HCT116 (cell line): ENCODE measurements at regions not wholly inside any gene's neighbourhood (a gene's known extent, or its start where the extent isn't known, plus 50 kb on each side); places are given as distances from the start of the nearest gene placed in this dataset.

ENCODE experiments used
- ATAC-seq: fragments of 200-7000 bp; cut with Tn5 transposase; 2 replicates; pipeline ENCODE4 v1.9.1; 2020; ENCODE audit warnings: mild to moderate bottlenecking, moderate library complexity
- BruUV-seq: library from RNA; stranded (reverse); fragments of 400-500 nt; replicated peaks from 2 replicates; lab custom pipeline; 2021; lab: Mats Ljungman, UMichigan
- CTCF ChIA-PET: fragments of 300-600 bp; sonication (Branson Sonifier 250); formaldehyde crosslinking; loops from one replicate; lab custom pipeline; 2021; ENCODE audit warnings: antibody characterized with exemption; lab: Charles Lee
- POLR2A ChIA-PET: fragments of 300-600, 350-600 bp; sonication (Branson Sonifier 250); formaldehyde crosslinking; loops from one replicate; lab custom pipeline; 2021; ENCODE audit warnings: antibody characterized with exemption; lab: Charles Lee
- RAD21 ChIA-PET, 2 experiments: fragments of 300-600 bp; sonication (Branson Sonifier 250); formaldehyde crosslinking; loops; one replicate each; lab custom pipeline; 2023; ENCODE audit warnings: low total read pairs in 2 of 2; ENCODE audit not compliant: uncharacterized antibody in 2 of 2, unreplicated experiment in 2 of 2, low non-redundant PET in 1 of 2; lab: Charles Lee
- DNase-seq: peaks from one replicate; pipeline ENCODE4 v3.0.0-alpha.2; 2010; ENCODE audit warnings: low read depth, low spot score
- H2AFZ ChIP-seq: fragments of 200-600 bp; shearing (Covaris generic), sonication (generic); 2 replicates; pipeline ENCODE4 v1.6.1; 2017; ENCODE audit warnings: low read depth, mixed run types, mixed read lengths, antibody characterized with exemption, low read length; ENCODE audit not compliant: poor library complexity, severe bottlenecking
- H3K27ac ChIP-seq: 2 replicates; pipeline ENCODE4 v1.5.1; 2012; ENCODE audit warnings: low read depth, low read length
- H3K27me3 ChIP-seq: fragments of 200-600 bp; sonication (generic); 2 replicates; pipeline ENCODE4 v1.6.1; 2016; ENCODE audit warnings: mixed run types, low read length, mixed read lengths; ENCODE audit not compliant: insufficient read depth
- H3K36me3 ChIP-seq, 2 experiments: fragments of 200-500 bp in 1 of 2; fragments of 200-600 bp in 1 of 2; sonication (Bioruptor generic) in 1 of 2; sonication (generic) in 1 of 2; 2 replicates each; pipeline versions ENCODE4 v1.5.1 to v1.6.1; 2014 to 2016; ENCODE audit warnings: low read length in 2 of 2, inconsistent platforms in 1 of 2, mixed read lengths in 1 of 2, mixed run types in 1 of 2; ENCODE audit not compliant: insufficient read depth in 2 of 2, control insufficient read depth in 1 of 2
- H3K4me1 ChIP-seq, 2 experiments: fragments of 200-600 bp in 1 of 2; sonication (generic) in 1 of 2; 2 replicates each; pipeline versions ENCODE4 v1.5.1 to v1.6.1; 2012 to 2017; ENCODE audit warnings: low read length in 2 of 2, inconsistent platforms in 1 of 2, mild to moderate bottlenecking in 1 of 2, mixed read lengths in 1 of 2, mixed run types in 1 of 2, moderate library complexity in 1 of 2; ENCODE audit not compliant: insufficient read depth in 2 of 2, control insufficient read depth in 1 of 2
- H3K4me2 ChIP-seq: fragments of 200-600 bp; sonication (generic); 2 replicates; pipeline ENCODE4 v1.6.1; 2017; ENCODE audit warnings: mixed run types, low read length, mixed read lengths
- H3K4me3 ChIP-seq, 2 experiments: fragments of 200-600 bp in 1 of 2; sonication (generic) in 1 of 2; replicated peaks in 1 of 2; 2 replicates each; pipeline ENCODE4 v1.5.1; 2011 to 2016; ENCODE audit warnings: low read length in 2 of 2, control low read depth in 1 of 2, low read depth in 1 of 2, mild to moderate bottlenecking in 1 of 2, mixed read lengths in 1 of 2, mixed run types in 1 of 2
- H3K79me2 ChIP-seq: fragments of 200-600 bp; sonication (generic); 2 replicates; pipeline ENCODE4 v1.6.1; 2017; ENCODE audit warnings: mild to moderate bottlenecking, mixed run types, low read length, moderate library complexity, mixed read lengths; ENCODE audit not compliant: insufficient read depth
- H3K9ac ChIP-seq: fragments of 200-600 bp; sonication (generic); 2 replicates; pipeline ENCODE4 v1.6.1; 2016; ENCODE audit warnings: low read length, mixed read lengths
- H3K9me2 ChIP-seq: fragments of 200-600 bp; sonication (generic), shearing (Covaris generic); 2 replicates; pipeline ENCODE4 v1.6.1; 2017; ENCODE audit warnings: mixed run types, mild to moderate bottlenecking, moderate library complexity; ENCODE audit not compliant: insufficient read depth
- H3K9me3 ChIP-seq, 2 experiments: fragments of 200-500 bp in 1 of 2; fragments of 200-600 bp in 1 of 2; sonication (Bioruptor generic) in 1 of 2; sonication (generic) in 1 of 2; 2 replicates each; pipeline ENCODE4 v1.6.1; 2014 to 2017; ENCODE audit warnings: low read length in 2 of 2, mixed read lengths in 2 of 2, inconsistent platforms in 1 of 2, low read depth in 1 of 2, mild to moderate bottlenecking in 1 of 2, mixed run types in 1 of 2, moderate library complexity in 1 of 2; ENCODE audit not compliant: control insufficient read depth in 1 of 2, insufficient read depth in 1 of 2
- H4K20me1 ChIP-seq: fragments of 200-600 bp; sonication (generic), shearing (Covaris generic); 2 replicates; pipeline ENCODE4 v1.6.1; 2017; ENCODE audit warnings: mixed run types, mild to moderate bottlenecking, moderate library complexity; ENCODE audit not compliant: insufficient read depth
- CTCF ChIP-seq, 3 experiments: fragments of 200-600 bp in 1 of 3; sonication (generic) in 1 of 3; IDR thresholded peaks in 2 of 3; conservative IDR thresholded peaks in 1 of 3; 2 replicates each; pipeline ENCODE4 v1.5.1; 2012 to 2017; ENCODE audit warnings: low read depth in 2 of 3, low read length in 2 of 3, antibody characterized with exemption in 1 of 3, borderline replicate concordance in 1 of 3, control low read depth in 1 of 3, mild to moderate bottlenecking in 1 of 3, mixed read lengths in 1 of 3, mixed run types in 1 of 3, moderate library complexity in 1 of 3; ENCODE audit not compliant: insufficient read depth in 1 of 3
- EGR1 ChIP-seq: IDR thresholded peaks from 2 replicates; pipeline ENCODE4 v1.6.1; 2012; ENCODE audit warnings: low read depth
- EZH2 ChIP-seq: fragments of 200-600 bp; sonication (generic); IDR thresholded peaks from 2 replicates; pipeline ENCODE4 v1.6.1; 2017; ENCODE audit warnings: antibody characterized with exemption, mixed run types
- EZH2phosphoT487 ChIP-seq: fragments of 200-600 bp; IDR thresholded peaks from 2 replicates; pipeline ENCODE4 v1.6.1; 2018; ENCODE audit warnings: antibody characterized with exemption, borderline replicate concordance
- FOSL1 ChIP-seq: IDR thresholded peaks from 2 replicates; pipeline ENCODE4 v1.6.1; 2012; ENCODE audit warnings: low read depth
- MAX ChIP-seq: IDR thresholded peaks from 2 replicates; pipeline ENCODE4 v1.6.1; 2012
- POLR2A ChIP-seq: IDR thresholded peaks from 2 replicates; pipeline ENCODE4 v1.7.0; 2011; ENCODE audit warnings: borderline replicate concordance; ENCODE audit not compliant: insufficient read depth, insufficient read length; ENCODE audit errors: extremely low read depth
- POLR2AphosphoS5 ChIP-seq: IDR thresholded peaks from 2 replicates; pipeline ENCODE4 v1.6.1; 2011; ENCODE audit warnings: mild to moderate bottlenecking, low read depth, low read length, moderate library complexity
- SP1 ChIP-seq: IDR thresholded peaks from 2 replicates; pipeline ENCODE4 v1.6.1; 2012; ENCODE audit warnings: low read depth
- SRF ChIP-seq: IDR thresholded peaks from 2 replicates; pipeline ENCODE4 v1.6.1; 2012; ENCODE audit warnings: low read depth
- TCF7L2 ChIP-seq: IDR thresholded peaks from 2 replicates; pipeline ENCODE4 v1.7.0; 2011; ENCODE audit warnings: borderline replicate concordance, inconsistent platforms; ENCODE audit not compliant: insufficient read depth, insufficient read length; ENCODE audit errors: extremely low read depth
- YY1 ChIP-seq: IDR thresholded peaks from 2 replicates; pipeline ENCODE4 v1.6.1; 2011; ENCODE audit warnings: low read length, low read depth, moderate library complexity, mild to moderate bottlenecking; ENCODE audit not compliant: insufficient replicate concordance; ENCODE audit errors: extremely low read depth
- ZBTB33 ChIP-seq: IDR thresholded peaks from 2 replicates; pipeline ENCODE4 v1.6.1; 2011; ENCODE audit warnings: mild to moderate bottlenecking, low read length, moderate library complexity; ENCODE audit not compliant: insufficient replicate concordance; ENCODE audit errors: extremely low read depth
- ZFX ChIP-seq: fragments of 450-650 bp; IDR thresholded peaks from 2 replicates; pipeline ENCODE4 v1.6.1; 2017
- ZNF274 ChIP-seq: fragments of 200-500 bp; sonication (Bioruptor generic); IDR thresholded peaks from 2 replicates; pipeline ENCODE4 v1.6.1; 2014; ENCODE audit warnings: mild to moderate bottlenecking, low read depth, low read length, inconsistent platforms
- intact Hi-C: fragments of 100-400 bp; cut with micrococcal nuclease; formaldehyde crosslinking; loops from 2 replicates; pipeline ENCODE4 v1.10.0; 2022

- Histone ChIP-seq H3K4me2 (no peak overlapping the region), H3K9me3 (no peaks in the 10 kb centered on the region), H3K27ac (no peak overlapping the region), H3K27me3 (no peaks in the 10 kb centered on the region), H4K20me1 (no peaks in the 10 kb centered on the region), H3K9ac (no peak overlapping the region), H3K4me1 (no peaks in the 10 kb centered on the region), H3K36me3 (no peaks in the 10 kb centered on the region), H3K9me2 (no peaks in the 10 kb centered on the region), H3K4me3 (no peak overlapping the region), H2AFZ (no peak overlapping the region), H3K79me2 (no peaks in the 10 kb centered on the region)
- intact Hi-C loops = no loop called here
- TF ChIP-seq SP1 (no peak), ZFX (no peak), YY1 (no peak), ZBTB33 (no peak), SRF (no peak), FOSL1 (no peak), POLR2A (no peak), MAX (no peak), EGR1 (no peak)
- no peak for DNase-seq
- ChIA-PET POLR2A (no interaction called here), RAD21 (no interaction called here), CTCF (no interaction called here)
- no TSS peak for BruUV-seq
- no peak for ATAC-seq
Measured at GRCh38 chr2:199216253-199216652, 241.5 kb downstream of the SATB2 start.

GRCh38 chr2:199207011-199207410 is 250.7 kb downstream of the SATB2 start:
- POLR2A ChIA-PET = no interaction called here
- H3K27ac ChIP-seq = no peak overlapping the region
- no peaks in the 10 kb centered on the region for H3K9me2 ChIP-seq
- BruUV-seq = no TSS peak
- no peaks in the 10 kb centered on the region for H3K36me3 ChIP-seq
- H3K27me3 ChIP-seq = peaks cover 13% of the 10 kb centered on the region; the same call in 1 of the 2 replicates
- CTCF ChIA-PET = no interaction called here
- DNase-seq (no peak), ATAC-seq (no peak)
- H3K9ac ChIP-seq = no peak overlapping the region
- no peaks in the 10 kb centered on the region for H3K9me3 ChIP-seq
- RAD21 ChIA-PET = no interaction called here
- no peaks in the 10 kb centered on the region for H3K4me1 ChIP-seq
- no peak overlapping the region for H2AFZ ChIP-seq
- intact Hi-C loops = no loop called here
- no peaks in the 10 kb centered on the region for H3K79me2 ChIP-seq
- no peak overlapping the region for H3K4me2 ChIP-seq
- H4K20me1 ChIP-seq = no peaks in the 10 kb centered on the region
- H3K4me3 ChIP-seq = no peak overlapping the region
- no peak for TF ChIP-seq ZNF274
- no peak for TF ChIP-seq SP1
- TF ChIP-seq EGR1 = no peak
- no peak for TF ChIP-seq EZH2
- TF ChIP-seq EZH2phosphoT487 = no peak
- no peak for TF ChIP-seq FOSL1
- no peak for TF ChIP-seq TCF7L2
- no peak for TF ChIP-seq POLR2AphosphoS5
- no peak for TF ChIP-seq MAX
- no peak for TF ChIP-seq YY1
- no peak for TF ChIP-seq SRF
- no peak for TF ChIP-seq POLR2A
- TF ChIP-seq CTCF (IDR thresholded peaks at IDR 0.05 in 2 of 3, conservative IDR thresholded peaks at IDR 0.05 in 1 of 3; ENCODE audit: borderline replicate concordance in 1 of 3, insufficient read depth in 1 of 3, low read depth in 2 of 3, low read length in 2 of 3) = no peak
